ENCODE measurements at regions not wholly inside any gene's neighbourhood (a gene's known extent, or its start where the extent isn't known, plus 50 kb on each side); places are given as distances from the start of the nearest gene placed in this dataset.

GRCh38 chr16:10261077-10261476 lies 78.8 kb upstream of the GRIN2A start:
- TF ChIP-seq CTCF (IDR thresholded peaks at IDR 0.05) (no peak), POLR2A (IDR thresholded peaks at IDR 0.05) (no peak)
